ENCODE measurements at regions not wholly inside any gene's neighbourhood (a gene's known extent, or its start where the extent isn't known, plus 50 kb on each side); places are given as distances from the start of the nearest gene placed in this dataset.

DNA sequence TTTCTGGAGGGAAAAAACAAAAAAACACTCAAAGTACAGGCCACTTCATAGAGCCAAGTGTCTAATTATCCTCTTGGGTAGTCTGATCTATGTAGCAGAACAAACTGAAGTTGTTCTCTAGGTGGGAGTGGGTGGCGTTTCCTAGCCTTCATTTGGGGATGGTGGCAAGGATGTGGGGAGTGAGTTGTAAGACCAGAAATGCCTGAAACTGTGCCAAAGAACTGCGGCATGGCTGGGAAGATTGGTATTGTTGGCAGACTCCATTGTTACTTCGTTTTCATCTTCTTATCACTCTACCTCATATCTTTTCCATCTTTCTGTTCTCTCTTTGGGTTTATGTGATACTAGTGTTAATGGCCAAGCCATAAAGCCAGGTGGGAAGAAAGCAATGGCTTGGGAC, 177.3 kb upstream of the DDHD1 start:
- no peaks in the 10 kb centered on the region for H3F3A ChIP-seq (replicated peaks; ENCODE audit: insufficient read depth)
- CTCF ChIA-PET: interaction anchor here (1.6 kb wide), 1 partner anchor 25 kb away, joined by 4 read pairs; no protein-coding TSS in a partner anchor

DNA sequence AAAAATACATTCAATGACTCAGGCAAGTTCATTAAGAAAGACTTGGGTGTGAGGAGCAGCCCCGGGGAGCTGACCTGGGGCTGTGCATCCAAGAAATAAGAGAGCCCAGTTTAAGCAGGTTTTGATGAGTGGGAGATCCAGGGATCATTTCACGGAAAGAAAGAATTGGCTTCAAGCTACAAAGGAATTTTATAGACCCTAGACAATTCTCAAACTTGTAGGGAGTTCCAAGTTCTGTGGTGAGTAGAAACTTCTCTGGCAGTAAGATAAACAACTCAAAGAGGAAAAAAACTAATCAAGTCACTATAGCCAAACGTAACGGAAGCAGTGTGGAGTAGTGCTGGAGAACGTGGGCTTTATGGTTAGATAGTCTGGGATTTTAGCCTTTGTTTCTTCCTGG, 175.7 kb upstream of the DDHD1 start:
- no peaks in the 10 kb centered on the region for H3F3A ChIP-seq (replicated peaks; ENCODE audit: insufficient read depth)
- H4K20me1 ChIP-seq (ENCODE audit: insufficient read depth): no peaks in the 10 kb centered on the region
- DNase-seq: no peak
- no peaks in the 10 kb centered on the region; the same call in 1 of the 2 replicates for H3K27me3 ChIP-seq (ENCODE audit: insufficient read depth)
- H3K79me2 ChIP-seq (ENCODE audit: insufficient read depth): no peaks in the 10 kb centered on the region
- H3K27ac ChIP-seq (ENCODE audit: low read depth in 2 of 2, low read length in 1 of 2): no peak overlapping the region
- H3K9me2 ChIP-seq: no peaks in the 10 kb centered on the region
- H3K4me2 ChIP-seq: no peak overlapping the region
- POLR2A ChIA-PET: no interaction called here
- H3K36me3 ChIP-seq (replicated peaks in 1 of 2; ENCODE audit: control insufficient read depth in 1 of 2, insufficient read depth in 2 of 2, low read length in 1 of 2): no peaks in the 10 kb centered on the region
- H3K4me3 ChIP-seq (ENCODE audit: low read depth in 2 of 2, low read length in 1 of 2): no peak overlapping the region
- H3K9ac ChIP-seq: no peak overlapping the region
- H3K4me1 ChIP-seq (ENCODE audit: control insufficient read depth in 1 of 2, insufficient read depth in 2 of 2, low read depth in 1 of 2, low read length in 1 of 2): no peaks in the 10 kb centered on the region
- H2AFZ ChIP-seq (ENCODE audit: low read depth): no peak overlapping the region
- CTCF ChIA-PET: interaction anchor here (1.0 kb wide), 1 partner anchor 10 kb away, joined by 4 read pairs; no protein-coding TSS in a partner anchor
- 42% methylated on average over 5 of the region's 5 CpGs for WGBS (ENCODE audit: low lambda C conversion rate)
- no peaks in the 10 kb centered on the region for H3K9me3 ChIP-seq
- TF ChIP-seq, protein P1, sequence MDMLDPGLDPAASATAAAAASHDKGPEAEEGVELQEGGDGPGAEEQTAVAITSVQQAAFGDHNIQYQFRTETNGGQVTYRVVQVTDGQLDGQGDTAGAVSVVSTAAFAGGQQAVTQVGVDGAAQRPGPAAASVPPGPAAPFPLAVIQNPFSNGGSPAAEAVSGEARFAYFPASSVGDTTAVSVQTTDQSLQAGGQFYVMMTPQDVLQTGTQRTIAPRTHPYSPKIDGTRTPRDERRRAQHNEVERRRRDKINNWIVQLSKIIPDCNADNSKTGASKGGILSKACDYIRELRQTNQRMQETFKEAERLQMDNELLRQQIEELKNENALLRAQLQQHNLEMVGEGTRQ (IDR thresholded peaks at IDR 0.05; ENCODE audit: borderline replicate concordance, low read depth, low read length): no peak
- TF ChIP-seq JUND (IDR thresholded peaks at IDR 0.05) (no peak), NRF1 (IDR thresholded peaks at IDR 0.05; ENCODE audit: low read depth, low read length) (no peak), YY1 (IDR thresholded peaks at IDR 0.05; ENCODE audit: low read depth) (no peak), FOXJ3 (CRISPR knock-in tag; IDR thresholded peaks at IDR 0.05) (no peak), RAD21 (IDR thresholded peaks at IDR 0.05; ENCODE audit: low read length) (no peak), RCOR1 (IDR thresholded peaks at IDR 0.05; ENCODE audit: low read length) (no peak), CHD2 (IDR thresholded peaks at IDR 0.05; ENCODE audit: low read length, partially characterized antibody) (no peak), RXRA (IDR thresholded peaks at IDR 0.05; ENCODE audit: borderline replicate concordance, low read depth) (no peak), TAF1 (IDR thresholded peaks at IDR 0.05; ENCODE audit: borderline replicate concordance, low read depth, low read length) (no peak), NFIC (IDR thresholded peaks at IDR 0.05; ENCODE audit: borderline replicate concordance) (no peak), FOSL2 (IDR thresholded peaks at IDR 0.05; ENCODE audit: borderline replicate concordance, low read depth) (no peak)
- TF ChIP-seq, protein P2, sequence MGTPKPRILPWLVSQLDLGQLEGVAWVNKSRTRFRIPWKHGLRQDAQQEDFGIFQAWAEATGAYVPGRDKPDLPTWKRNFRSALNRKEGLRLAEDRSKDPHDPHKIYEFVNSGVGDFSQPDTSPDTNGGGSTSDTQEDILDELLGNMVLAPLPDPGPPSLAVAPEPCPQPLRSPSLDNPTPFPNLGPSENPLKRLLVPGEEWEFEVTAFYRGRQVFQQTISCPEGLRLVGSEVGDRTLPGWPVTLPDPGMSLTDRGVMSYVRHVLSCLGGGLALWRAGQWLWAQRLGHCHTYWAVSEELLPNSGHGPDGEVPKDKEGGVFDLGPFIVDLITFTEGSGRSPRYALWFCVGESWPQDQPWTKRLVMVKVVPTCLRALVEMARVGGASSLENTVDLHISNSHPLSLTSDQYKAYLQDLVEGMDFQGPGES (IDR thresholded peaks at IDR 0.05; ENCODE audit: low read depth, low read length): no peak
- TF ChIP-seq, protein P3, sequence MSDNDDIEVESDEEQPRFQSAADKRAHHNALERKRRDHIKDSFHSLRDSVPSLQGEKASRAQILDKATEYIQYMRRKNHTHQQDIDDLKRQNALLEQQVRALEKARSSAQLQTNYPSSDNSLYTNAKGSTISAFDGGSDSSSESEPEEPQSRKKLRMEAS (IDR thresholded peaks at IDR 0.05; ENCODE audit: low read depth): no peak

More for the DNA sequence above, 177.3 kb upstream of the DDHD1 start:
- POLR2A ChIA-PET: no interaction called here
- Histone ChIP-seq H3K9ac (no peak overlapping the region), H3K4me2 (no peak overlapping the region), H2AFZ (ENCODE audit: low read depth) (no peak overlapping the region), H3K36me3 (replicated peaks in 1 of 2; ENCODE audit: control insufficient read depth in 1 of 2, insufficient read depth in 2 of 2, low read length in 1 of 2) (no peaks in the 10 kb centered on the region), H3K4me3 (ENCODE audit: low read depth in 2 of 2, low read length in 1 of 2) (no peak overlapping the region), H3K27me3 (ENCODE audit: insufficient read depth) (no peaks in the 10 kb centered on the region), H3K9me2 (no peaks in the 10 kb centered on the region), H3K27ac (ENCODE audit: low read depth in 2 of 2, low read length in 1 of 2) (no peak overlapping the region), H3K79me2 (ENCODE audit: insufficient read depth) (no peaks in the 10 kb centered on the region), H3K9me3 (no peaks in the 10 kb centered on the region), H4K20me1 (ENCODE audit: insufficient read depth) (no peaks in the 10 kb centered on the region), H3K4me1 (ENCODE audit: control insufficient read depth in 1 of 2, insufficient read depth in 2 of 2, low read depth in 1 of 2, low read length in 1 of 2) (no peaks in the 10 kb centered on the region)
- DNase-seq: no peak
- TF ChIP-seq MXI1 (IDR thresholded peaks at IDR 0.05; ENCODE audit: low read depth, low read length): no peak
- TF ChIP-seq, protein P4, sequence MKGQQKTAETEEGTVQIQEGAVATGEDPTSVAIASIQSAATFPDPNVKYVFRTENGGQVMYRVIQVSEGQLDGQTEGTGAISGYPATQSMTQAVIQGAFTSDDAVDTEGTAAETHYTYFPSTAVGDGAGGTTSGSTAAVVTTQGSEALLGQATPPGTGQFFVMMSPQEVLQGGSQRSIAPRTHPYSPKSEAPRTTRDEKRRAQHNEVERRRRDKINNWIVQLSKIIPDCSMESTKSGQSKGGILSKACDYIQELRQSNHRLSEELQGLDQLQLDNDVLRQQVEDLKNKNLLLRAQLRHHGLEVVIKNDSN (IDR thresholded peaks at IDR 0.05; ENCODE audit: borderline replicate concordance, low read depth): no peak
- TF ChIP-seq, protein P5, sequence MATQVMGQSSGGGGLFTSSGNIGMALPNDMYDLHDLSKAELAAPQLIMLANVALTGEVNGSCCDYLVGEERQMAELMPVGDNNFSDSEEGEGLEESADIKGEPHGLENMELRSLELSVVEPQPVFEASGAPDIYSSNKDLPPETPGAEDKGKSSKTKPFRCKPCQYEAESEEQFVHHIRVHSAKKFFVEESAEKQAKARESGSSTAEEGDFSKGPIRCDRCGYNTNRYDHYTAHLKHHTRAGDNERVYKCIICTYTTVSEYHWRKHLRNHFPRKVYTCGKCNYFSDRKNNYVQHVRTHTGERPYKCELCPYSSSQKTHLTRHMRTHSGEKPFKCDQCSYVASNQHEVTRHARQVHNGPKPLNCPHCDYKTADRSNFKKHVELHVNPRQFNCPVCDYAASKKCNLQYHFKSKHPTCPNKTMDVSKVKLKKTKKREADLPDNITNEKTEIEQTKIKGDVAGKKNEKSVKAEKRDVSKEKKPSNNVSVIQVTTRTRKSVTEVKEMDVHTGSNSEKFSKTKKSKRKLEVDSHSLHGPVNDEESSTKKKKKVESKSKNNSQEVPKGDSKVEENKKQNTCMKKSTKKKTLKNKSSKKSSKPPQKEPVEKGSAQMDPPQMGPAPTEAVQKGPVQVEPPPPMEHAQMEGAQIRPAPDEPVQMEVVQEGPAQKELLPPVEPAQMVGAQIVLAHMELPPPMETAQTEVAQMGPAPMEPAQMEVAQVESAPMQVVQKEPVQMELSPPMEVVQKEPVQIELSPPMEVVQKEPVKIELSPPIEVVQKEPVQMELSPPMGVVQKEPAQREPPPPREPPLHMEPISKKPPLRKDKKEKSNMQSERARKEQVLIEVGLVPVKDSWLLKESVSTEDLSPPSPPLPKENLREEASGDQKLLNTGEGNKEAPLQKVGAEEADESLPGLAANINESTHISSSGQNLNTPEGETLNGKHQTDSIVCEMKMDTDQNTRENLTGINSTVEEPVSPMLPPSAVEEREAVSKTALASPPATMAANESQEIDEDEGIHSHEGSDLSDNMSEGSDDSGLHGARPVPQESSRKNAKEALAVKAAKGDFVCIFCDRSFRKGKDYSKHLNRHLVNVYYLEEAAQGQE (IDR thresholded peaks at IDR 0.05; ENCODE audit: low read depth, low read length): no peak
- TF ChIP-seq CHD2 (IDR thresholded peaks at IDR 0.05; ENCODE audit: low read length, partially characterized antibody): no peak
- TF ChIP-seq NRF1 (IDR thresholded peaks at IDR 0.05; ENCODE audit: low read depth, low read length): no peak
- no peak for TF ChIP-seq ELF1 (IDR thresholded peaks at IDR 0.05)
- TF ChIP-seq, protein P3 (IDR thresholded peaks at IDR 0.05; ENCODE audit: low read depth): no peak
- TF ChIP-seq RFX5 (IDR thresholded peaks at IDR 0.05; ENCODE audit: low read length): no peak
- WGBS (ENCODE audit: low lambda C conversion rate): 36% methylated on average over 3 of the region's 3 CpGs
